GM18867 (cell line): ENCODE measurements at regions not wholly inside any gene's neighbourhood (a gene's known extent, or its start where the extent isn't known, plus 50 kb on each side); places are given as distances from the start of the nearest gene placed in this dataset.

Source experiments
- ATAC-seq: cut with Tn5 transposase; IDR thresholded peaks from one replicate; pipeline ENCODE4 v1.9.1; 2021; ENCODE audit warnings: mild to moderate bottlenecking, moderate library complexity; ENCODE audit not compliant: unreplicated experiment

DNA sequence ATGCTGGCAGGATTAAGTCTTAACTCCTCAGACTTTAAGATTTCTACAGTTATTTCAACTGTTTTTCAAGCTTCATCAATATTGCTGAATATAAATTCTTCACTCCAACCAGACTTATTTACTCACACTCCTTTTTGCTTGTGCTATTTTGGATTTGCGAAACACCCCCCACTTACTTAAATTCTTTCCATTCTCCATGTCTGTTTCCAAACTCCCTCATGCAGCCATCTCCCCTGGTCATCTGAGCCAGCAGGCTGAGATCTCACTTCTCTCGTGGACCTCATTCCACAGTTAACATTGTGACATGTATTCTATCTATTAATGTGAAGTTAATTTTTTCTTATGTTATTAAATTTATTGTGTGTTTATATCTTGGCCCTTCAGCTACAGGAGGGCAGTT, 188.9 kb upstream of the HDAC9 start:
- no peak for ATAC-seq

DNA sequence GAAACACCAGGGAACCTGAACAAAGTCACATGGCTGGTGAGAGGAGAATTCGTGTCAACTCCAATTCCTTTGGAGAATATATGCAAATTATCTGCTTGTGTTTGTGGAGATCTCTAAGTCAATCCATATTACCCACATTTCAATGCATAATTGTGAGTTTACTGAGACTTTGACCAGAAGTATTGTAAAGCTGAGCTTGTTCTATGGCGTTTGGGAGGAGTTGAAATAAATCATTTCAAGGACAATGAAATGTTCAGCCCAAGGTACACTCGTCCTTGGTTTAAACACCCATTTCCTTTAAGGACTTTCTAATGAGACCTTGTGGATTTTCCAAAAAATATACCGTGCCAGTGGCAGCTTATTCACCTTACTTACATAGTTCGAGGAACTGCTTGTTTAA, 186.6 kb upstream of the HDAC9 start:
- no peak for ATAC-seq

DNA sequence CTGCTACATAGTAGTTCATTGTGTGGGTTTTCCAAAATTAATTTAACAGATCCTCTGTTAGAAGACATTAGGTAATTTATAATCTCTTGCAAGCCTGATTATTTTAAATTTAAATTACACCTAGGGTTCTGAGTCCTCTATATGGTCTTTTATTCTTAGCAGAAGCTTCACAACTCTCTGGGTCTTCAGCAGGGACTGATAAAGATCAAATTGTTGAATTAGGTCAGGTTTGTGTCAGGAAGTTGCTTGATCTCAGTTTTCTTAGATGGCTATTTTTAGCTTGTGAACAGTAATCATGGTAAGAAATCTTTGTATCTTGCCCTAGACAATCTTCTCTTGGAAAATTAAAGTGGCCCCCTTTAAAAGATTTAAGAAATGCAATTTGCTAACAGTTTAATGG, 183.1 kb upstream of the HDAC9 start:
- ATAC-seq = no peak

DNA sequence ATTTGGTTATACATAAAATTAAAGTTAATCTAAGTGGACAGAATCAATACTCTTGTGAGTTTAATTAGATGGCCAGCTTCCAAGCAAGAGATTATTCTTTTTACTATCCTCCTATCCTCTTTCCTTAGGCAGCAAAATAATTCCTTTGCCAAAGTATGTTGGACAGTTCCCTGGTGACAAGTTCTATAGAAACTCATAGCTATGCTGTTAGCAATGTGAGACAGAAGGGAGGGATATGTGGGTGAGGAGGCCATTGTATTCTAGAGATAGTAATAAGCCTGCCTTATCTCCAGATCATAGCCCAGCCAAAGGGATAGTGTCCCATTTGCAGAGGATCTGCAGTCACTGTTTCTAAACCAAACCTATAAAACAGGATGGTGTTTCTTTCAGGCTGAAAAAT, 181.6 kb upstream of the HDAC9 start:
- ATAC-seq = no peak

DNA sequence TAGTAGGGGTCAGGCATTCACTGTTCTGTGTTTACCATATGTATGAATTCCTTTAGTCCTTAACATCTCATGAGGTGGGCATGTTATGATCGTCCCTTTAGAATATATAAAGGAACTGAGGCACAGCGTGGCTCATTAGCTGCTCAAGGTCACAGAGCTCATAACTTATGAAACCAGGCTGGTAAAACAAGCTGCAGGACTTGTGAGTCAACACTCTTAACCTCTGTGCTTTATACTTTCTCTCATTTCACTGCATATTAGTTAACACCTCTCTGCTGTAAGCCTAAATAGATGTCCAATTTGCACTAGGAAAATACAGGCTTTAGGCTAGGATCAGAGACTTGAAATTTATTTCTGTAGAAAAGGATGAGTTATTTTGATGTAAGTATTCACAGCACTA, 180.3 kb upstream of the HDAC9 start:
- ATAC-seq = no peak

DNA sequence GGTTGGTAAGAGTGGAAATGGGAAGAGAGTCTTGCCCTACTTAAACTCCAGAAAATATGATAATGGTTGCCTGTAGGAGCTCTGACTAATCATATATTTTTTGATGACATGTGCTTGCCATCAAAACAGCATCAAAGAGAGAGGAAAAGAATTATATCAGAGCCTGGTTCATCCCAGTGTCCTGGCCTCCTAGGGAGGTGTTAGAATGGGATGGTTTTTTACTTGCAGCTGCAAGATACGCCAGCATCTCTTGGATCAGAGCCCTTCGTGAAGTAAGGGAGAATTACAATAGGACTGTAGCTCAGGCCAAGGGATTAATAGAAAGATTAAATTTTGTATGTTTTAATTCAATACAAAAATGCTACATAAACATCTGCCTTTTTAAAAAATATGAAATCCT, 177.6 kb upstream of the HDAC9 start:
- no peak for ATAC-seq

DNA sequence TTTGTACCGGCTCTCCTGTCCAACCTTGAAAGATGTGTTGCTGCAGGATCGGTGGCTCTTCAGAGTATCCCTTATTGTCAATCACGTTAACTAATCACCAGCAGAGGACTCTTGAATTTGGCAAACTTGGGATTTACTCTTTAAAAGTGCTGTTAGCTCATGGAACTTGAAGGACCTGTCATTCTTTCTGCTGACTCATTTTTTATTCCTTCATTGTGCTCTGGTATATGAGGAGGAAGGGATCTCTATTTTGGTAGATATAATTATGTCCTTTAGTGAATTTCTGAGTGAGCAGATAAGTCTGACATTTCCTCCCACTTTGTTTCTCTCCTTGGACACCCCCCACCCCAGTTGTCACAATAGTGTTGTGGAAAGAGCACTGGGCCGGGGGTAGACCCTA, 175.1 kb upstream of the HDAC9 start:
- ATAC-seq = peak; percentile 7

DNA sequence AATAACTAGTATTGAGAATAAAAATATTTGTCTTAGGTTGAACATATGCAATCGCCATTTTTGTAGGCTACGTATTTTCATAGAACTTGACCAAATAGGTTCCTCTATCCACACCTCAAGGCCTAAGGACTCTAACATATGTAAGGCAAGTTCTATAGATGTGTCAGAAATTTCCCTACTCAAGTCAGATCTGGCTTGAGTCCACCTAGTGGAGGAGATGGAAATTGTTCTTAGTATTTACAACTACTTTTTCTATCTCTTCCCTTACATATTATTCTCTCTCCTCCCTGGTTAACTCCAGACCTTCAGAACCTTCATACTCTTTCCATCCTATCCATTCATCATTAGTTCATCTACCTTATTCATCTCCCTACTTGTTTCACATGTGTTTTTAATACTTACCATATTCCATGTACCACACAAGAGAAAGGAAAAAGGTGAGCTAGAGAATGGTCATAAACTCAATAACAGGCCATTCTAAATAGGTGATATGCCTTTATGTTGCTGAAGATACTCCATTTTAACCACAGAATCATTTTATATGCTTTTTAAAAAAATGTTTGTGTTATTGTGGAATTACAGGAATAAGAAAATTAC, 174.5 kb upstream of the HDAC9 start:
- peak; percentile 97 for ATAC-seq

DNA sequence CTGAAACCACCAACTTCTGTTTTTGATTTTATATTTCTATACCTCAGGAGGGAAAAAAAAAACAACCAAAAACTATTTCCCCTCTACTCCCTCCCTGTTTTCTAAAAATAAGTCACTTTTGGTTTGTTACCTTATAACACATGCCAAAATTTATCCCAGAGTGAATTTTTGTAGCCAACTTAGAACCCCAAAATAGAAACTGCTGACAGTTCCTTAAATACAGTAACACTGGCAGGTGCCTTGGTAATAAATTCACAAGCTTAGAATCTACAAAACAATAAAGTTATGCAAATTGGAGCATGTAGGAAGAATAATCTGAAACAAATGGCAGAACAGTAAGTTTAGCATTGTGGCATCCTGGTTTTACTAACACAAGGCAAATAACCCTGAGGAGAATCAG, 165.0 kb upstream of the HDAC9 start:
- ATAC-seq = no peak

DNA sequence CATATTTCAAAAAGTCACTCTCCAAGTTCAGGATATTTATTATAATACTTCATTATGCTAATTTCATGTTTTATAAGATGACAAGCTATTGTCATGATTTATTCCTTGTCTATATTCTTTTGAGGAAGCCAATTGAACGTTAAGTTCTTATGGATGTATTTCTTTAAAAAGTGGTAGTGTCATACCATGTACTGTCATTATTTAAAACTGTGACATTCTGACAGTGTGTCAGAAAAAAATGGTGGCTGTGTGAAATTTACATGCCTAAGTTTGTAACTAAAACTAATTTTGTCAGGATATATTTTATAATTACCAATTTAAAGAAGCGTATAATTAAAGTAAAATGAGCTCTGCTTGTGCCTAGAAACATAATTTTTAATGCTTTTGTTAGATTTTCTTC, 158.9 kb upstream of the HDAC9 start:
- ATAC-seq = no peak

DNA sequence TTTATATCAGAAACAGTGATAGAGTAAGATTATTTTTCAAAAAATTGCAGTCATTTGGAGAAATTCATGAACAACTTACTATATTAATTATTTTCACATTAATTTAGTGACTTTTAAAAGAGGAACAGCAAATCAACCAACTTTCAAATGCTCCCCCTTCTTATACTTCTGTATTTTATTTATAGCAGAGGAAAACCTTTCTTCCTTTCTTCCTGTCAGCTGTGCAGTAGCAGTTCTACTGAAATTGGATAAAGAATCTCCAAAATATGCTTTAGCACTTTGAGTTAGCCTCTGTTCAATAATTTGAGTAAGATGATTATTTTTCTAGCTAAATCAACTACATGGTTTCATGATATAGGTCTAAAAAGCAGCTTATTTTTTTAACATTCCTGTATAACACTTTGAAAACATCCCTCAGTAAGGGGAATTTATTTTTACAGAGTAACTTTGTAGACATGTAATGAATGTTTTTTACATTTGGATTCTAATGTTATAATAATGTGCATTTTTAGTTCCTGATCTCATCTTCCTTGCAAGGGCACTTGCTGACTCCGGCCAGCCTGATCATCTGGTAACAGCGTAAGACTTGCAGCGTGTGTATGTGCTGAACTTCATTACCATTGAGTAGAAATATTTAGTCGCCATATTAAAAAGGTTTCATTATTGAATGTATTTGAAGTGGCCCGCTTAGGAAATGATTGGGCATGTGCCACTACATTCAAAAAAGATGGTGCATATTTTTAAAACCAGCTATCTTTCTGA, 158.3 kb upstream of the HDAC9 start:
- ATAC-seq = no peak

DNA sequence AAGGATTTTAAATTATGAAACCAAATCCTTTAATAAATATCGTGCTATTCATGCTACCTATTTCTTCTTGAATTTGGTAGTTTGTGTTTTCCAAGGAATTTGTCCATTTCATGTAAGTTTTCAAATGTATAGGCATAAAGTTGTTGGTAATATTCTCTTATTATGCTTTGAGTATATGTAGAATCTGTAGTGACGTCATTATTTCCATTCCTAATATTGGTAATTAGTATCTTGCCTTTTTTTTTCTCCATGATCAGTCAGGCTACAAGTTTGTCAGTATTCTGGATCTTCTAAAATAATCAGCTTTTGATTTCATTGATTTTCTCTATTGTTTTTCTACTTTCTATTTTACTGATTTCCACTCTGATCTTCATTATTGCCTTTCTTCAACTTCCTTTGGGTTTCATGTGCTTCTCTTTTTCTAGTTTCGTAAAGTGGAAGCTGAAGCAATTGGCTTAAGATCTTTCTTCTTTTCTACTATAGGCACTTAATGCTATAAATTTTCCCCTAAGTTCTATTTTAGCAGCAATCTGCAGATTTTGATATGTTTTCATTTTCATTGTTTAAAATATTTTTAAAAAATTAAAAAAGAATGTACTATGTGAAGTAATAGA, 156.5 kb upstream of the HDAC9 start:
- ATAC-seq = no peak

DNA sequence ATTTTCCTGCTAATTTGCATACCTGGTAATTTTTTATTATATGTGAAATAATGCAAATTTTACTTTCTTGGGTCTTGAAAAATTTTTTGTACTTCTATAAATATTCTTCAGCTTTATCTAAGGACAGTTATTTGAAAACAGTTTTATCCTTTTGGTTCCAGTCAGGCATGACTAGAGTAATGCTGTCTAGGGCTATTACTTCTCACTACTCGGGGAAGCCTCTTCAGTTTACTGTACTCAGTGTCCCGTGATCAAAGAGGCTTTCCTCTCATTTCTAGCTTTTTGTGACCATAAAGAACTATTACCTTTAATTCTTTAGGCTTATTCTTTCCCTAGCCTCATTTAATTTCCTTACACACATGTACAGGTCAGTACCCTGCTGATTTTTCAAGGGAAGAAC, 153.8 kb upstream of the HDAC9 start:
- ATAC-seq = no peak

DNA sequence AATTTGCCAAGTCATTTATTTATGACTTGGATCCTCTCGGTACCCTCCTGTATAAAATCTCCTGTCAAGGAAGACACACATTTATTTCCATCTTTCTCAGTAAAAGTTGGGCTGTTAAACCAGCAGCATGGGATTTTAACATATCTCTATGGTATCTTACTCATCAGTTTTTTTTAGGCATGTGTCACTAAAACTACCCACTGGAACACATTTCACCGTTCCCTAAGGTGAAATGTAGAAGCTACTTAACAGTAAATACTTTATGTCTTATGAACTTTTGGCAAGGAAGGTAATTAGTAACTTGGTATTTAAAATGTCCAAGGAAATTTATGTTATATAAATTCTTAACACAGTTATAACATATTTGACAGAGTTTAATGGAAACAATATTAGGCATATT, 152.5 kb upstream of the HDAC9 start:
- no peak for ATAC-seq

DNA sequence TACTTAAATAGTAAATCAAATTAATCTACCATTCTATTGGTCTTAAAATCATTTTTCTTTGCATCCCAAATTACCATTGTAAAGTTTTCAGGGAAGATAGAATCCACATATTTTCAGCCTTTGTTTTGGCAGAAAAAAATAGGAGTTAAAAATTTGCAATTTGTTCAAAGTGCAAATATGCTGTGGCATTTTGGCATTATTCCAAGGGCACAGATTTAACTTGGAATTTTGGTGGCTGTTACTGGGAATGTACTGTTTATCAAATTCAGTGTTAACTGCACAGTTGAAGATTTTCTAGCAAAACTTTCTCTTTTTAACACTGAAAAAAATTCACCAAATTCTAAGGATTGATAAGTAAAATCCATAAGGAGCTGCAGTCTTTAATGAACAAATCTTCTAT, 151.0 kb upstream of the HDAC9 start:
- no peak for ATAC-seq

DNA sequence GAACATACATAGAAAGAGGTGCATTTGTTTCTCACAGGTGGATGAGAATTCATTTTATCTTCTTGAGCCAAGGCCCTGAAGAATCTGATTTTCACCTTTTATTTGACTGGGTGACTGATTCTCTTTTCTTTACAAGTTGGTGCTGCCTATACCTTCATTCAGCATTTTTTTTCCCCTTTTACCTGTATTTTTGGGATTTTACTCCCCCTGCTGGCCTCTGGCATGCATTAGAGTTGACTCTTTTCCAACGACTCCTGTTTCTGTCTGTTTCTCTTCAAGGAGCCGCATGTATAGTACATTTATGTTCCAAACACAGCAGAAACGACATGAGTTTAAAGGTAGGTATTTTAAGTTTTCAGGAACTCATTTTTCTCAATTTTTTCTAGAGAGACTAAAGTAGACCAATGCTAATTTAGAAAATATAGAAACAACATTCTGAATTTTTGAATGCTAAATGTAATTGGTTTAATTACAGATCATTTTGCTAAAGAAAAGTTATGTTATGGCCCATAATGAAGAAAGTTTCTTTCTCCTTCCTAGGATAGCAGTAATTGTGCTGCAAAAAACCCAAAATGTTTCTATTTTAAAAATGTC, 149.8 kb upstream of the HDAC9 start:
- ATAC-seq = peak; percentile 73

DNA sequence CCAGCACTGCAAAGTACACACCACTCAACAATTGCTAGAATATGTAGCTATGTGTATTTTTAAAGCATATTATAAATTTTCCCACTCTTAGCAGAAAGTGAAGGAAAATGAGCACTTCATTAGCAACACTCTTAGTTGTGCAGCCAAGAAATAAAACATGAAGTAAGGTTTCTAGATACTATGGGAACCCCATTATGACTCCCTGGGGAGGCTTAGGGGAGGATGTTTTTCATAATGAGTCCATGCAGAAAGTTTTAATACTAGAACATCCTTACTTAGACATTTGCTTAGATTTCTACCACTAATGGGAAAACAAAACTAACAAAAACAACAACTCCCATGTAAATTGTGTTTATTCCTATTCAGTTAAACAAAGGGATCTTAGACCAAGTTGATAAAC, 148.4 kb upstream of the HDAC9 start:
- no peak for ATAC-seq

DNA sequence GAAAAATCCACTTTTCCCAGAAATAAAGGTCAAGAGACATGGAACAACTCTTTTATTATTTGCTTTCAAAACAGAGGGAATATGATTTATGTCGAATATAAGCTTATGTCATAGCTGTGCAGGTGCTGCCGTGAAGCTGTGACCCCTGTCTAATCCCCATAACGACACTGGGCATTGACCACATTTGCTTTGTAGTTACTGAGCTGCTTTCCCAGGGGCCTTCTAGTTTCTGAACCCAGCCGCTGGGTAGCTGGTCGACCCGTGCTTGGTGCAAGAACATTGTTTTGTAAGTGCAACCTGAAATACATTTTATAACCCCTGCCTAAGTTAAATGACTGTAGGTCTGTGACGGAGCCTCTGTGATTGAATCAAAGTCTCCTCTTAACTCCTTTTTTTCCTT, 144.9 kb upstream of the HDAC9 start:
- ATAC-seq = no peak

DNA sequence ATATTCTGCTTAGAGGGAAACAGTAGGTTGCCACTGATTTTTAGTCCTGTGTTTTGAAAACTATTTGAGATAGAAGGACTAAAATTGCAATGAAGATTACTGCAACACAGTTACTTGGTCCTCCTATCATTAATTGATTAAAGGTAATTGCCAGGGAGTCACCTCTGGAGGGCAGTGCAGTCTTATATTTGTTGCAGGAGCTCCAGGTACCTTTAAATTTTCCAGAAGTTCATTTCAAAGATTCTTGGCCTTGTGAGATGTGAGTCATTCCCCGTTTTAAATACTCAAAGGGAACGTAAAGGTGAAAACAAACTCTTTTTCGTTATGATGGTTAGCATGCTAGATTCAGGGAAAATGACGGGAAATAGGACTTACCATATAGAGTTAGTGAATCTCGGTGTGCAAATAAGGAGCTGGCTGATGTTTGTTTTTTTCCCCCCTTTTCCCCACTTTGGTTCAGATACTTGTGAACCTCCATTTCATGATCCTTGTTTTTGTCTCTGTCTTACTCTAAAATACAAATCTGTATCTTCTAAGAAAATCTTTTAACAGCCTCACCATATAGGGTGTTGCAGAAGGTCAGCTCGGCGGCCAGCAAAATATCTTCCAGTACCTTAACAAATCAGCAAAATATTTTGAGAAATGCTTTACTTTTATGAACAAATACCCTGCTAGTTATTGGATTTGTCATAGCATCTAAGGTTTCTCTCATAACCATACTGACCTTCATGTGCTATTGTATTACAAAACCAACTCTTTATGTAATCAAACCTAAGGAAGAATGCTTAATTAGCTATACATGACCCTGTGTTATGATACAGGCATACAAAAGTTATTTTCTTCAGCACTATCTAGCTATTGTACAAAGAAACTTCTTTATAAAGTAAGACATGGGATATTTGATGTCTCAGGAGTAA, 143.0 kb upstream of the HDAC9 start:
- ATAC-seq = peak; percentile 79

DNA sequence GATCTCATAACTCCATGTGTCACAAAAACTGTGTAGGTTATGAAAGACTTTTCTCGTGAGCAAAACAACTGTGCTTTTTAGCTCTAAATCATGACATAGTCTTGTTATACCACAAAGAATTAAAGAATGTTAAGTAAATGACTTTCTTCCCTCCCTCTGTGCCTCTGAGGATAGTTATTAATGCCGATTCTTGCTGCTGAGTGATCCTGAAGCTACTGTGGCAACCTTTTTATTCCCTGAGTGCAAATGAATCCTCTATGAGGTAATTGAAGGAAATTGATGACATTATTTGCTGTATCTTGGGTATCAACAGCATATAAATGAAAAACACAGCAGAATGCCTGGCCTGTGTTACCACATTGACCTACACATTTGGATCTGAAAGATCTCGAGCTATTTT, 142.2 kb upstream of the HDAC9 start:
- ATAC-seq = no peak
